Right atrium auricular region (tissue), 2 donors: ENCODE measurements at regions not wholly inside any gene's neighbourhood (a gene's known extent, or its start where the extent isn't known, plus 50 kb on each side); places are given as distances from the start of the nearest gene placed in this dataset.

Experiments
- DNase-seq: peaks from one replicate; pipeline ENCODE4 v3.0.0-alpha.2; 2019; ENCODE audit warnings: low spot score
- H3K27ac ChIP-seq, 2 donors: fragments of 200-600 bp; sonication (generic); 1 replicate in 1 of 2; 2 replicates in 1 of 2; pipeline ENCODE4 v1.5.1; 2016 to 2019
- H3K27me3 ChIP-seq, 2 donors: fragments of 200-600 bp; sonication (generic); one replicate each; pipeline versions ENCODE4 v1.5.1 to v1.6.0; 2017 to 2019
- H3K36me3 ChIP-seq: fragments of 200-600 bp; sonication (generic); one replicate; pipeline ENCODE4 v1.5.1; 2016
- H3K4me1 ChIP-seq, 2 donors: fragments of 200-600 bp; sonication (generic); one replicate each; pipeline versions ENCODE4 v1.5.1 to v1.6.0; 2017 to 2019
- H3K4me3 ChIP-seq, 2 donors: fragments of 200-600 bp; sonication (generic); 1 replicate in 1 of 2; 2 replicates in 1 of 2; pipeline ENCODE4 v1.5.1; 2017 to 2019; ENCODE audit warnings: mild to moderate bottlenecking in 1 of 2, moderate library complexity in 1 of 2
- H3K9me3 ChIP-seq, 2 donors: fragments of 200-600 bp; sonication (generic); one replicate each; pipeline ENCODE4 v1.5.1; 2019
- microRNA-seq, 2 donors: library from miRNA; unstranded; fragments of <30 nt; microRNA quantifications; one replicate each; pipeline ENCODE4, GENCODE V29; 2016 to 2017; ENCODE audit warnings: borderline number of aligned reads in 2 of 2, borderline replicate concordance in 1 of 2
- TF ChIP-seq, protein P1 (sequence below), 2 donors: fragments of 200-600 bp; sonication (generic); IDR thresholded peaks; one replicate each; pipeline ENCODE4 v1.5.1; 2019; ENCODE audit warnings: antibody characterized with exemption in 2 of 2

DNA sequence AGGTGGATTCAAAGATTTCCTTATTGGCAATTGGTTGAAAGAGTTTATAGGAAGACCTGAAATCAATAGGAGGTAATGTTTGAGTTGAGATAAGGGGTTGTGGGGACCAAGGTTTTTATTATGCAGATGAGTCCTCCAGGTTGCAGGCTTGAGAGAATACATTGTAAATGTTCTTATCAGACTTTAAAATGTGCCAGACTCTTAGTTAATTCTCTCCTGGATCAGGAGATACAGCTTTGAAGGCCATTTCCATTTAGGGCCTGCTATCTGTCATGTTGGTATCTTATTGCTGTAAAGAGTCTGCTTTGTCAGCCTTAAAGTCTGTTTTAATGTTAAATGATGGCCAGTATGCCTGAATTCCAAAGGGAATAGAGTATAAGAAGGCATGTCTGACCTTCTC, 61.8 kb upstream of the CALCR start:
- H3K4me3 ChIP-seq = no peak overlapping the region
- no peaks in the 10 kb centered on the region for H3K27me3 ChIP-seq
- no peaks in the 10 kb centered on the region for H3K4me1 ChIP-seq
- no peak overlapping the region for H3K27ac ChIP-seq
- no peaks in the 10 kb centered on the region for H3K36me3 ChIP-seq
- no peaks in the 10 kb centered on the region for H3K9me3 ChIP-seq
- TF ChIP-seq, protein P1, sequence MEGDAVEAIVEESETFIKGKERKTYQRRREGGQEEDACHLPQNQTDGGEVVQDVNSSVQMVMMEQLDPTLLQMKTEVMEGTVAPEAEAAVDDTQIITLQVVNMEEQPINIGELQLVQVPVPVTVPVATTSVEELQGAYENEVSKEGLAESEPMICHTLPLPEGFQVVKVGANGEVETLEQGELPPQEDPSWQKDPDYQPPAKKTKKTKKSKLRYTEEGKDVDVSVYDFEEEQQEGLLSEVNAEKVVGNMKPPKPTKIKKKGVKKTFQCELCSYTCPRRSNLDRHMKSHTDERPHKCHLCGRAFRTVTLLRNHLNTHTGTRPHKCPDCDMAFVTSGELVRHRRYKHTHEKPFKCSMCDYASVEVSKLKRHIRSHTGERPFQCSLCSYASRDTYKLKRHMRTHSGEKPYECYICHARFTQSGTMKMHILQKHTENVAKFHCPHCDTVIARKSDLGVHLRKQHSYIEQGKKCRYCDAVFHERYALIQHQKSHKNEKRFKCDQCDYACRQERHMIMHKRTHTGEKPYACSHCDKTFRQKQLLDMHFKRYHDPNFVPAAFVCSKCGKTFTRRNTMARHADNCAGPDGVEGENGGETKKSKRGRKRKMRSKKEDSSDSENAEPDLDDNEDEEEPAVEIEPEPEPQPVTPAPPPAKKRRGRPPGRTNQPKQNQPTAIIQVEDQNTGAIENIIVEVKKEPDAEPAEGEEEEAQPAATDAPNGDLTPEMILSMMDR (IDR thresholded peaks at IDR 0.05) = no peak
- DNase-seq = no peak

DNA sequence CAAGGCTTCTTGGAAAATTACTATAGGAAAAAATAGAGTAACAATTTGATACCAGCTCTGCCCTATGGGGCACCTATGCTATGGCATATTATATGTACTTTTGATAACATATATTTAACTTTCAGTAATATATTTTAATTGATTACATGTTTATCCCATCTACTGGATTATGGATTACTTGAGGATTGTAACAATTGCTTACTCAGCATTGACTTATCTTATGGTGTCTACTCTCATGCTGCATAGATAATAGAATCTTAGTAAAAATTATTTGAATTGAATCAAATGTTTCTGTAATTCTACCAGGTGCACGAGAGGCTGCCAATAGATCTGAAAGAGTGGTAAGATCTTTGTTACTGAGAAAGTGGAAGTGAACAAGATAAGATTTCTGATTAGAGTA, 57.8 kb upstream of the CALCR start:
- no peak for DNase-seq
- Histone ChIP-seq H3K9me3 (no peaks in the 10 kb centered on the region), H3K36me3 (no peaks in the 10 kb centered on the region), H3K4me3 (no peak overlapping the region), H3K4me1 (no peaks in the 10 kb centered on the region), H3K27ac (no peak overlapping the region), H3K27me3 (no peaks in the 10 kb centered on the region)
- TF ChIP-seq, protein P1 (IDR thresholded peaks at IDR 0.05) = no peak

DNA sequence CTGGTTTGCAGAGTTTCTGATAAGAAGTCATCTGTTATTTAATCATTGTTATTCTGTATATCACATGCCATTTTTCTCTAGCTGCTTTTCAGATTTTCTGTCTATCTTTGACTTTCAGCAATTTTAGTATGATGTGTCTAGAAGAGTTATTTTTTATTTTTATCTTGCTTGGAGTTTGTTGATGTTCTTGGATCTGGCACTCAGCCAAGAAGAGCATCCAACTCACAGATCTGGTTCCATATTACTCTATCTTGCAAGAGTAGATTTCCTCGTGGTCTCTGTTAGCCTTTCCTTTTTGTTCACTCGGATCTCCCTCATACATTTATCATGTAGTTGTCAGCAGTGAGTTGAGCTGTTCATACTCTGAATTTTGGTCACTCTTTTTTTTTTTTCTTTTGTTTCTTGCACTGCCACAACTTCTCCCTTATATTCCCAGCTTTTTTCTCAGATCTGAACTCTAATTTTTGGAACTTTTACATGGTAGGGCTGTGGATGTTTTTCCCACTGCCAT, 54.8 kb upstream of the CALCR start:
- H3K27me3 ChIP-seq = no peaks in the 10 kb centered on the region
- no peak overlapping the region for H3K4me3 ChIP-seq
- DNase-seq = no peak
- H3K9me3 ChIP-seq = no peaks in the 10 kb centered on the region
- H3K4me1 ChIP-seq = no peaks in the 10 kb centered on the region
- TF ChIP-seq, protein P1 (IDR thresholded peaks at IDR 0.05) = no peak
- no peak overlapping the region for H3K27ac ChIP-seq
- H3K36me3 ChIP-seq = no peaks in the 10 kb centered on the region

DNA sequence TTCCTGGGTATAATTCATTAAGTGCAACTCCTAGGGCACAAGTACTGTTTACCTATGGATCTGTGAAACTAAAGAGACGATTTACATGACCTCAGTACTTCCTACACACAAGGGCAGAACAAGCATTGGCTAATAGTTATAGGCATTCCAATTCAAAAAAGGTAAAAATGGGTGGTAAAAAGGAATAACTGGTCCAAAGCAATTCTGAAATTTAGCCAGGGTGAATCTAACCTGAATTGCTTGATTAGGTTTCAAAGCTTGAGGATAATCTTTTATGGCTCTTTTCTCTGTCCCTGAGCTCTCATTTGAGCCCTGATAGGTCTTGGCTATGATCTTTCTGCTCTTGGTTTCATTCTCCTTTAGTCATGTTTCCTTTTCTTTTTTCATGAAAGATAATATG, 52.3 kb upstream of the CALCR start:
- Histone ChIP-seq H3K4me3 (no peak overlapping the region), H3K4me1 (no peaks in the 10 kb centered on the region), H3K36me3 (no peaks in the 10 kb centered on the region), H3K9me3 (no peaks in the 10 kb centered on the region), H3K27ac (no peak overlapping the region), H3K27me3 (no peaks in the 10 kb centered on the region)
- no peak for DNase-seq
- TF ChIP-seq, protein P1 (IDR thresholded peaks at IDR 0.05) = no peak

Small RNAs in the stretch of these regions (microRNA-seq; reads per million reads assigned to microRNA genes)
- gene MIR4652 = 0 reads per million in 2 donors
